Natural killer cell (primary cell): ENCODE measurements at regions not wholly inside any gene's neighbourhood (a gene's known extent, or its start where the extent isn't known, plus 50 kb on each side); places are given as distances from the start of the nearest gene placed in this dataset.

ENCODE experiments used
- ATAC-seq, 3 donors: fragments of 150-1000 bp in 2 of 3; fragments of 200-7000 bp in 1 of 3; cut with Tn5 transposase; 1 replicate in 1 of 3; 2 replicates in 2 of 3; pipeline ENCODE4 v1.10.0; 2021; ENCODE audit warnings: mild to moderate bottlenecking in 2 of 3, moderate library complexity in 2 of 3
- DNase-seq, 2 donors: peaks; one replicate each; pipeline versions ENCODE4 v3.0.0 to v3.0.0-alpha.2; 2013 to 2021; ENCODE audit warnings: mixed read lengths in 1 of 2
- H3K27ac ChIP-seq: one replicate; pipeline ENCODE4 v1.5.1; 2013; ENCODE audit warnings: mild to moderate bottlenecking, low read length
- H3K27me3 ChIP-seq: one replicate; pipeline ENCODE4 v1.6.1; 2013; ENCODE audit warnings: low read length; ENCODE audit not compliant: control insufficient read depth, insufficient read depth
- H3K36me3 ChIP-seq: one replicate; pipeline ENCODE4 v1.6.1; 2013; ENCODE audit warnings: low read length; ENCODE audit not compliant: control insufficient read depth, insufficient read depth
- H3K4me1 ChIP-seq: one replicate; pipeline ENCODE4 v1.6.1; 2013; ENCODE audit warnings: low read length; ENCODE audit not compliant: control insufficient read depth, insufficient read depth
- H3K4me3 ChIP-seq: one replicate; pipeline ENCODE4 v1.5.1; 2013; ENCODE audit warnings: low read length
- H3K9me3 ChIP-seq: one replicate; pipeline ENCODE4 v1.6.1; 2013; ENCODE audit warnings: low read length; ENCODE audit not compliant: control insufficient read depth, insufficient read depth
- H3K27ac Mint-ChIP-seq, 2 donors: one replicate each; pipeline ENCODE4 v1.8.0; 2022; ENCODE audit warnings: mild to moderate bottlenecking in 2 of 2, mixed read lengths in 2 of 2, moderate library complexity in 1 of 2
- H3K27me3 Mint-ChIP-seq, 2 donors: one replicate each; pipeline ENCODE4 v1.8.0; 2022; ENCODE audit warnings: low read depth in 2 of 2, mixed read lengths in 2 of 2
- H3K36me3 Mint-ChIP-seq: one replicate; pipeline ENCODE4 v1.8.0; 2022; ENCODE audit warnings: mixed read lengths
- H3K4me1 Mint-ChIP-seq, 2 donors: one replicate each; pipeline ENCODE4 v1.8.0; 2022; ENCODE audit warnings: mixed read lengths in 2 of 2
- H3K4me3 Mint-ChIP-seq: one replicate; pipeline ENCODE4 v1.8.0; 2022; ENCODE audit warnings: mild to moderate bottlenecking, moderate library complexity, mixed read lengths
- H3K9me3 Mint-ChIP-seq, 2 donors: one replicate each; pipeline ENCODE4 v1.8.0; 2022; ENCODE audit warnings: mixed read lengths in 2 of 2
- WGBS: methylation state at CpG from one replicate; pipeline ENCODE4 v1.1.7; 2013; ENCODE audit warnings: missing lambda C conversion rate; ENCODE audit not compliant: insufficient coverage; 5-methylcytosine and 5-hydroxymethylcytosine counted together
- intact Hi-C: fragments of 100-400 bp; cut with micrococcal nuclease; formaldehyde crosslinking; loops from one replicate; pipeline ENCODE4 v1.14.2; 2022
- TF ChIP-seq, protein P1 (sequence below): fragments of 200-600 bp; IDR thresholded peaks from one replicate; pipeline ENCODE4 v1.8.0; 2022; ENCODE audit warnings: antibody characterized with exemption

DNA sequence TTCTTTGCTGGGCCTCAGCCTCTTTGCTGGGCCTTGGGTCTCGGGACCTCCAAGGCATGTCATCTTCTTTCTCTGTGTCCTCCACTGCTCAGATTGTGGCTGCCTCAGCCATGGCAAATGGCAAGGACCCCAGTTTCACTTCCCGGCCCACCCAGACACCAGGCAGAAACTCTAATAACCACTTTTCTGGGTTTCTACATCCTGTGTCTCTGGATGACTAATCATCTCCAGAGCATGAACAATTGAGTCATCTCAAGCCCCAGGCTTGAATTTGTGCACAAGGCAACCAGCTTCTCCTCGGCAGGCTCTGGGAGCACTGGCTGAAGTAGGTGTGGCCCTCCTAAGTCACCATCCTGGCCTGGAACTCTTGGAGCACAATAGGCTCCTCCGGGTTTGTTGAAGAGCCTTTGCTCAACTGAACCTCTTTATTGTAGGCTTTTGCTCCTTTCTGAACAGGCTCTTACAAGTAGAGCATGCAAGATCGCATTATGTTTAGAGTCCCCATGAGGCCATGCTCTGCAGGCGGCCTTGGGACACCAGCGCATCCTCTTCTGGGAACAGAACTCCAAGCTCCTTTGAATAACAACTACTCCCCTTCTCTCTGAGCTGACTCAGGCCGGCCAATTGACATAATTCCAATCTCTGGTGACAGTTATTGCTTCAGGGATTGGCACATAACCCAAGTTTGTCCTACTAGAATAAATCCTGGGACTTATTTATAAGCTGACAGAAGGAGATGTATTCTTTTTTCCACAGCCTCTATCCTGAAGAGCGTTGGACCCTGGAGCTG is 218.1 kb downstream of the WDR11 start:
- Histone ChIP-seq H3K4me3 (no peak overlapping the region), H3K27ac (no peak overlapping the region), H3K4me1 (no peaks in the 10 kb centered on the region), H3K36me3 (no peaks in the 10 kb centered on the region), H3K27me3 (no peaks in the 10 kb centered on the region), H3K9me3 (no peaks in the 10 kb centered on the region)
- ATAC-seq (no peak), DNase-seq (no peak)
- Mint-ChIP-seq H3K4me1 (no peaks in the 10 kb centered on the region), H3K9me3 (no peaks in the 10 kb centered on the region), H3K27ac (no peak overlapping the region), H3K4me3 (no peak overlapping the region), H3K27me3 (peaks cover 0 to 6% of the 10 kb centered on the region in 2 donors), H3K36me3 (no peaks in the 10 kb centered on the region)
- WGBS = 77% methylated on average over 9 of the region's 9 CpGs
- intact Hi-C loops = no loop called here
- TF ChIP-seq, protein P1, sequence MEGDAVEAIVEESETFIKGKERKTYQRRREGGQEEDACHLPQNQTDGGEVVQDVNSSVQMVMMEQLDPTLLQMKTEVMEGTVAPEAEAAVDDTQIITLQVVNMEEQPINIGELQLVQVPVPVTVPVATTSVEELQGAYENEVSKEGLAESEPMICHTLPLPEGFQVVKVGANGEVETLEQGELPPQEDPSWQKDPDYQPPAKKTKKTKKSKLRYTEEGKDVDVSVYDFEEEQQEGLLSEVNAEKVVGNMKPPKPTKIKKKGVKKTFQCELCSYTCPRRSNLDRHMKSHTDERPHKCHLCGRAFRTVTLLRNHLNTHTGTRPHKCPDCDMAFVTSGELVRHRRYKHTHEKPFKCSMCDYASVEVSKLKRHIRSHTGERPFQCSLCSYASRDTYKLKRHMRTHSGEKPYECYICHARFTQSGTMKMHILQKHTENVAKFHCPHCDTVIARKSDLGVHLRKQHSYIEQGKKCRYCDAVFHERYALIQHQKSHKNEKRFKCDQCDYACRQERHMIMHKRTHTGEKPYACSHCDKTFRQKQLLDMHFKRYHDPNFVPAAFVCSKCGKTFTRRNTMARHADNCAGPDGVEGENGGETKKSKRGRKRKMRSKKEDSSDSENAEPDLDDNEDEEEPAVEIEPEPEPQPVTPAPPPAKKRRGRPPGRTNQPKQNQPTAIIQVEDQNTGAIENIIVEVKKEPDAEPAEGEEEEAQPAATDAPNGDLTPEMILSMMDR = no peak

DNA sequence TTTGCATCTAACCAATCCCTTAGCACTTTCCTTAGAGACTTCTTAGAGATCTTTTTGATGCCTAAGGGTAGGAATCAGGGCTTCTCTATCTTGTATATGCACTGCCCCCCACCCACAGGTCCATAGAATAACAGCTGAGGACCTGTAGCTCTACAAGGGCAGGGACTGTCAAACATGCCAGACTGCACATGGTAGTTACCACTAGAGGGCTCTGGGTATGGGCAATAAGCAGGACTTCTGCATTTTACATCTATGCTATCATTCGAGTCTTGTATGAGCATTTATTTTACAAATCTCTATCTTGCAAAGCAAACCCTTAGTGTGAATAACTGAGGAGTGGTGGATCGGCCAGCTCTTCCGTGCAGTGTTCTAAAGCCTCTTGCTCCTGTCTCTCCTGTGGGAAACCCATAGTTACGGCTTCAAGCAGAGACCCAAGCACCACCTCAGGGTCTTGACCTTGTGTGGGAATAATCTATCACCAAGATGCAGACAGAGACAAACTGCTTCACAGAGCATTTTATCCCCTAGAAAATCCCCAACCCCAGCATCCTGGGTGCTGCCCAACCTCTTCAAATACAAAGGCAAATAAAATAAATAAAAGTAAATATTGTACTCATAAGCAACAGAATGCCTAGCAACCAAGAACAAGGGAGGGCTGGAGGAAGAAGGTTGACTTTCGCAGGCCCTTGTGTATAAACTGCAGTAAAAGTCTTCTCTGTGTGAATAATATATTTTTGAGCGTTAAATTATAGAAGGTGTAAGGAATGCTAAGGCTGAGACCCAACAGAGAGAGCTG is 219.3 kb downstream of the WDR11 start:
- H3K4me1 ChIP-seq = no peaks in the 10 kb centered on the region
- no peak for DNase-seq
- Mint-ChIP-seq H3K9me3 (no peaks in the 10 kb centered on the region), H3K4me3 (no peak overlapping the region), H3K27me3 (peaks cover 0 to 6% of the 10 kb centered on the region in 2 donors), H3K27ac (no peak overlapping the region), H3K4me1 (no peaks in the 10 kb centered on the region), H3K36me3 (no peaks in the 10 kb centered on the region)
- ATAC-seq = no peak
- H3K27ac ChIP-seq = no peak overlapping the region
- no peaks in the 10 kb centered on the region for H3K9me3 ChIP-seq
- TF ChIP-seq, protein P1 = no peak
- intact Hi-C loops = no loop called here
- WGBS = 91% methylated on average over 5 of the region's 6 CpGs
- H3K36me3 ChIP-seq = no peaks in the 10 kb centered on the region
- no peaks in the 10 kb centered on the region for H3K27me3 ChIP-seq
- no peak overlapping the region for H3K4me3 ChIP-seq

DNA sequence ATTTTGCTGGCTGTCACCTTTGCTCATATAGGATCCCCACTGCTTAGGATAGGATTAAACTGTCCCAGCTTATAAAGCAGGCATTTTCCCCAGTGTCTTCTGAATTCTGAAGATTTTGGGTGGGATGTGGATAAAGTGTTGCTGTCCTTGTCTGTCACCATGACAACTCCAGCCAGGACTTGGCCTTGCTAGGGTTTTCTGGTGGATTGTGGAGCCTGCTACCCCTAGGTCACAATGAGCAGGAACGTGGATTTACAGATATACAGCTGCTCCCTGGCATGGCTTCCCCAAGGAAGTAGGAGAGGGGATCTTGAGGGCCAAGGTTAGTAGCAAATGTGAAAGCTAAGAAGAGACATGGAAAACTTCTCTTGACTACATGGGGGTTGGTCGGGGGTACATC is 220.7 kb downstream of the WDR11 start:
- no peaks in the 10 kb centered on the region for H3K27me3 ChIP-seq
- no peak overlapping the region for H3K27ac ChIP-seq
- no peaks in the 10 kb centered on the region for H3K9me3 Mint-ChIP-seq
- H3K4me1 ChIP-seq = no peaks in the 10 kb centered on the region
- TF ChIP-seq, protein P1 = no peak
- H3K36me3 Mint-ChIP-seq = no peaks in the 10 kb centered on the region
- no peak overlapping the region for H3K4me3 Mint-ChIP-seq
- H3K27ac Mint-ChIP-seq = no peak overlapping the region
- no peaks in the 10 kb centered on the region for H3K9me3 ChIP-seq
- no peak for DNase-seq
- H3K36me3 ChIP-seq = no peaks in the 10 kb centered on the region
- H3K4me1 Mint-ChIP-seq = no peaks in the 10 kb centered on the region
- intact Hi-C loops = no loop called here
- WGBS = 85% methylated on average over 2 of the region's 2 CpGs
- peaks cover 0 to 6% of the 10 kb centered on the region in 2 donors for H3K27me3 Mint-ChIP-seq
- ATAC-seq = no peak
- H3K4me3 ChIP-seq = no peak overlapping the region
